Fibroblast of lung (primary cell): ENCODE measurements at regions not wholly inside any gene's neighbourhood (a gene's known extent, or its start where the extent isn't known, plus 50 kb on each side); places are given as distances from the start of the nearest gene placed in this dataset.

ENCODE experiments used
- EZH2 ChIP-seq: IDR thresholded peaks from 2 replicates; pipeline ENCODE4 v1.5.1; 2012; ENCODE audit warnings: low read length, control low read depth, mild to moderate bottlenecking; ENCODE audit errors: missing control alignments
- TF ChIP-seq, protein P1 (sequence below), 2 donors: IDR thresholded peaks in 1 of 2; conservative IDR thresholded peaks in 1 of 2; 1 replicate in 1 of 2; 2 replicates in 1 of 2; pipeline ENCODE4 v1.5.1; 2011 to 2012; ENCODE audit warnings: low read length in 2 of 2, control low read depth in 1 of 2, inconsistent platforms in 1 of 2, low read depth in 1 of 2, mild to moderate bottlenecking in 1 of 2

DNA sequence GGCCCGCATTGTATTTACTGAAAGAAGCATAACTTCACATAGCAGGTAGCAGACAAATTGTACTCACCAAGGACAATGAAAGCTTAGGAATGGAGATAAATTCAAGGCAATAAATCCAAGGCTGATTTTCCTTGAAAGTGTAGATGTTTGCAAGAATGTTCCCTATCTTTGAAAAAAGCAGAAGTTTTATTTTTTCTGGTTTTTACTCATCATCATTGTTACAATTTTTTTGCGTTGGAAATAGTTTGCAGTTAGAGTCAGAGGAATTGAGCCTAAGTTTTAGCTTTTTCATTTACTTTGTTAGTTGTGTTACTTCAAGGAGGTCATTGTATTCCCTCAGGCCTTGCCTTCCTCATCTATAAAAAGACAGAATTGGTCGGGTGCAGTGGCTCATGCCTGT is 213.9 kb upstream of the TBL1XR1 start:
- TF ChIP-seq, protein P1, sequence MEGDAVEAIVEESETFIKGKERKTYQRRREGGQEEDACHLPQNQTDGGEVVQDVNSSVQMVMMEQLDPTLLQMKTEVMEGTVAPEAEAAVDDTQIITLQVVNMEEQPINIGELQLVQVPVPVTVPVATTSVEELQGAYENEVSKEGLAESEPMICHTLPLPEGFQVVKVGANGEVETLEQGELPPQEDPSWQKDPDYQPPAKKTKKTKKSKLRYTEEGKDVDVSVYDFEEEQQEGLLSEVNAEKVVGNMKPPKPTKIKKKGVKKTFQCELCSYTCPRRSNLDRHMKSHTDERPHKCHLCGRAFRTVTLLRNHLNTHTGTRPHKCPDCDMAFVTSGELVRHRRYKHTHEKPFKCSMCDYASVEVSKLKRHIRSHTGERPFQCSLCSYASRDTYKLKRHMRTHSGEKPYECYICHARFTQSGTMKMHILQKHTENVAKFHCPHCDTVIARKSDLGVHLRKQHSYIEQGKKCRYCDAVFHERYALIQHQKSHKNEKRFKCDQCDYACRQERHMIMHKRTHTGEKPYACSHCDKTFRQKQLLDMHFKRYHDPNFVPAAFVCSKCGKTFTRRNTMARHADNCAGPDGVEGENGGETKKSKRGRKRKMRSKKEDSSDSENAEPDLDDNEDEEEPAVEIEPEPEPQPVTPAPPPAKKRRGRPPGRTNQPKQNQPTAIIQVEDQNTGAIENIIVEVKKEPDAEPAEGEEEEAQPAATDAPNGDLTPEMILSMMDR (conservative IDR thresholded peaks at IDR 0.05 in 1 of 2, IDR thresholded peaks at IDR 0.05 in 1 of 2; ENCODE audit: low read depth in 1 of 2, low read length in 2 of 2) = no peak
- TF ChIP-seq EZH2 = no peak
